GM23338 (cell line): ENCODE measurements at regions not wholly inside any gene's neighbourhood (a gene's known extent, or its start where the extent isn't known, plus 50 kb on each side); places are given as distances from the start of the nearest gene placed in this dataset.

Source experiments
- ATAC-seq: fragments of 200-7000 bp; cut with Tn5 transposase; 3 replicates; pipeline ENCODE4 v1.9.1; 2020
- DNase-seq: peaks from one replicate; pipeline ENCODE4 v3.0.0-alpha.2; 2015; ENCODE audit warnings: low spot score
- H2AFZ ChIP-seq: fragments of 200-600 bp; sonication (generic); 2 replicates; pipeline ENCODE4 v1.8.0; 2016; ENCODE audit warnings: antibody characterized with exemption, mild to moderate bottlenecking, moderate library complexity
- H3F3A ChIP-seq: fragments of 200-600 bp; sonication (generic); replicated peaks from 2 replicates; pipeline ENCODE4 v1.8.0; 2017; ENCODE audit warnings: antibody characterized with exemption, mixed run types, low read depth
- H3K27ac ChIP-seq: fragments of 200-600 bp; sonication (generic); 2 replicates; pipeline ENCODE4 v1.6.1; 2016; ENCODE audit warnings: low read depth
- H3K27me3 ChIP-seq: fragments of 200-600 bp; sonication (generic); 2 replicates; pipeline ENCODE4 v1.8.0; 2016; ENCODE audit warnings: mild to moderate bottlenecking, mixed run types, moderate library complexity; ENCODE audit not compliant: insufficient read depth
- H3K36me3 ChIP-seq: fragments of 200-600 bp; sonication (generic); 2 replicates; pipeline ENCODE4 v1.8.0; 2016; ENCODE audit warnings: mild to moderate bottlenecking; ENCODE audit not compliant: insufficient read depth
- H3K4me1 ChIP-seq: fragments of 200-600 bp; sonication (generic); 2 replicates; pipeline ENCODE4 v1.8.0; 2016; ENCODE audit warnings: mild to moderate bottlenecking, moderate library complexity; ENCODE audit not compliant: insufficient read depth
- H3K4me2 ChIP-seq: fragments of 200-600 bp; sonication (generic); 2 replicates; pipeline ENCODE4 v1.7.1; 2017; ENCODE audit warnings: mixed run types
- H3K4me3 ChIP-seq: fragments of 200-600 bp; sonication (generic); 2 replicates; pipeline ENCODE4 v1.6.1; 2016; ENCODE audit warnings: mixed run types
- H3K79me2 ChIP-seq: fragments of 200-600 bp; sonication (generic); replicated peaks from 2 replicates; pipeline ENCODE4 v1.8.0; 2017; ENCODE audit warnings: mild to moderate bottlenecking; ENCODE audit not compliant: insufficient read depth
- H3K9me2 ChIP-seq: fragments of 200-600 bp; sonication (generic); 2 replicates; pipeline ENCODE4 v1.8.0; 2017; ENCODE audit not compliant: insufficient read depth
- H4K20me1 ChIP-seq: fragments of 200-600 bp; sonication (generic); replicated peaks from 2 replicates; pipeline ENCODE4 v1.8.0; 2017; ENCODE audit warnings: mild to moderate bottlenecking; ENCODE audit not compliant: insufficient read depth
- H3K27ac Mint-ChIP-seq: 2 replicates; pipeline ENCODE4 v1.8.0; 2020; ENCODE audit warnings: inconsistent platforms, mild to moderate bottlenecking, moderate library complexity, mixed read lengths
- H3K27me3 Mint-ChIP-seq: 3 replicates; pipeline ENCODE4 v1.8.0; 2022; ENCODE audit warnings: low read depth, mild to moderate bottlenecking, moderate library complexity, mixed read lengths, inconsistent platforms; ENCODE audit not compliant: insufficient read depth, poor library complexity
- H3K36me3 Mint-ChIP-seq: 3 replicates; pipeline ENCODE4 v1.8.0; 2021; ENCODE audit warnings: low read depth, mild to moderate bottlenecking, inconsistent platforms, moderate library complexity, mixed read lengths
- H3K4me1 Mint-ChIP-seq: 3 replicates; pipeline ENCODE4 v1.8.0; 2020; ENCODE audit warnings: mild to moderate bottlenecking, inconsistent platforms, mixed read lengths
- H3K4me3 Mint-ChIP-seq: 3 replicates; pipeline ENCODE4 v1.8.0; 2021; ENCODE audit warnings: moderate library complexity, mild to moderate bottlenecking, inconsistent platforms, mixed read lengths
- H3K9me3 Mint-ChIP-seq: 3 replicates; pipeline ENCODE4 v1.8.0; 2020; ENCODE audit warnings: moderate library complexity, mild to moderate bottlenecking, inconsistent platforms, mixed read lengths
- CREB1 ChIP-seq: fragments of 250-450 bp; sonication (Bioruptor Pico); IDR thresholded peaks from 2 replicates; pipeline ENCODE4 v1.5.0; 2020; ENCODE audit warnings: low read depth, mild to moderate bottlenecking, moderate library complexity
- EZH2 ChIP-seq: fragments of 200-600 bp; sonication (generic); IDR thresholded peaks from one replicate; pipeline ENCODE4 v1.8.0; 2017; ENCODE audit warnings: antibody characterized with exemption, mild to moderate bottlenecking, low read depth; ENCODE audit not compliant: unreplicated experiment
- EZH2phosphoT487 ChIP-seq: fragments of 200-600 bp; sonication (generic); IDR thresholded peaks from one replicate; pipeline ENCODE4 v1.8.1; 2018; ENCODE audit warnings: antibody characterized with exemption; ENCODE audit not compliant: unreplicated experiment
- JUNB ChIP-seq: IDR thresholded peaks from one replicate; pipeline ENCODE4 v1.6.1; 2016; ENCODE audit warnings: antibody characterized with exemption; ENCODE audit not compliant: unreplicated experiment
- NANOG ChIP-seq: IDR thresholded peaks from 2 replicates; pipeline ENCODE4 v1.6.1; 2016; ENCODE audit warnings: antibody characterized with exemption, borderline replicate concordance
- POLR2AphosphoS5 ChIP-seq: IDR thresholded peaks from 2 replicates; pipeline ENCODE4 v1.6.1; 2016; ENCODE audit warnings: antibody characterized with exemption, low read depth
- STAT1 ChIP-seq: IDR thresholded peaks from one replicate; pipeline ENCODE4 v1.6.1; 2016; ENCODE audit warnings: antibody characterized with exemption; ENCODE audit not compliant: unreplicated experiment
- ZNF114 ChIP-seq: fragments of 250-450 bp; sonication (Bioruptor Pico); IDR thresholded peaks from 2 replicates; pipeline ENCODE4 v1.5.0; 2020; ENCODE audit warnings: mild to moderate bottlenecking, moderate library complexity
- ZNF331 ChIP-seq: fragments of 250-450 bp; sonication (Bioruptor Pico); IDR thresholded peaks from 2 replicates; pipeline ENCODE4 v1.5.0; 2020; ENCODE audit warnings: low read depth, mild to moderate bottlenecking, moderate library complexity
- TF ChIP-seq, protein P1 (sequence below): fragments of 250-450 bp; sonication (Bioruptor Pico); IDR thresholded peaks from 2 replicates; pipeline ENCODE4 v1.5.0; 2020; ENCODE audit warnings: mild to moderate bottlenecking, moderate library complexity
- TF ChIP-seq, protein P2 (sequence below), 2 experiments: fragments of 200-600 bp in 1 of 2; sonication (generic) in 1 of 2; conservative IDR thresholded peaks; 2 replicates each; pipeline versions ENCODE4 v1.5.1 to v1.6.1; 2016 to 2017; ENCODE audit warnings: antibody characterized with exemption in 2 of 2, low read depth in 2 of 2, mild to moderate bottlenecking in 2 of 2, moderate library complexity in 1 of 2
- TF ChIP-seq, protein P3 (sequence below): IDR thresholded peaks from one replicate; pipeline ENCODE4 v1.6.1; 2018; ENCODE audit warnings: antibody characterized with exemption; ENCODE audit not compliant: unreplicated experiment
- TF ChIP-seq, protein P4 (sequence below): IDR thresholded peaks from 2 replicates; pipeline ENCODE4 v1.6.1; 2016; ENCODE audit warnings: antibody characterized with exemption

DNA sequence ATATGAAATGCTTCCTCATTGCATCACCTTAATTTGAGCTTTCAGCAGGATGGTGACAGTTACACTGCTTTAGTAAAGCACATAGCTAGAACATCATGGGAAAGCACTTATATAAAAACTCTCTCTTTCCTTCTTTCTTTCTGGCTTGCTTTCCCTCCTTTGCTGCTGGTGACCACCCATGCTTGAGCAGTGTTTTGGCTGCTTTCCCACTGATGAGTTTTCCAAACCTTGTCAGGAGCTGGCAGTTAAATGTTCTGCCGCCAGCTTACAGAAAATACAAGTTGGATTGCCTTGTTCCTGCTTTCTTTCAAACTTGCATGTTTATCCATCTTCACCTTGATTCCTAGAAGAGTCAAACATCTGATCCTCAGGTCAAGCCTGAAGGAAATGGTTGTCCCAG, 323.9 kb downstream of the FOXA2 start:
- no peak for ATAC-seq
- Mint-ChIP-seq H3K9me3 (no peaks in the 10 kb centered on the region), H3K4me1 (no peaks in the 10 kb centered on the region), H3K36me3 (no peaks in the 10 kb centered on the region), H3K27me3 (peaks cover 2% of the 10 kb centered on the region), H3K27ac (no peak overlapping the region), H3K4me3 (no peak overlapping the region)
- Histone ChIP-seq H3K36me3 (no peaks in the 10 kb centered on the region), H2AFZ (no peak overlapping the region), H3K4me1 (no peaks in the 10 kb centered on the region), H3K4me3 (no peak overlapping the region), H3K27ac (no peak overlapping the region), H3K9me2 (no peaks in the 10 kb centered on the region), H3K27me3 (no peaks in the 10 kb centered on the region), H4K20me1 (no peaks in the 10 kb centered on the region), H3K4me2 (no peak overlapping the region), H3K79me2 (no peaks in the 10 kb centered on the region), H3F3A (no peaks in the 10 kb centered on the region)
- TF ChIP-seq JUNB: no peak
- no peak for TF ChIP-seq ZNF331 (CRISPR knock-in tag)
- no peak for TF ChIP-seq CREB1 (CRISPR knock-in tag)
- no peak for TF ChIP-seq NANOG
- TF ChIP-seq, protein P1, sequence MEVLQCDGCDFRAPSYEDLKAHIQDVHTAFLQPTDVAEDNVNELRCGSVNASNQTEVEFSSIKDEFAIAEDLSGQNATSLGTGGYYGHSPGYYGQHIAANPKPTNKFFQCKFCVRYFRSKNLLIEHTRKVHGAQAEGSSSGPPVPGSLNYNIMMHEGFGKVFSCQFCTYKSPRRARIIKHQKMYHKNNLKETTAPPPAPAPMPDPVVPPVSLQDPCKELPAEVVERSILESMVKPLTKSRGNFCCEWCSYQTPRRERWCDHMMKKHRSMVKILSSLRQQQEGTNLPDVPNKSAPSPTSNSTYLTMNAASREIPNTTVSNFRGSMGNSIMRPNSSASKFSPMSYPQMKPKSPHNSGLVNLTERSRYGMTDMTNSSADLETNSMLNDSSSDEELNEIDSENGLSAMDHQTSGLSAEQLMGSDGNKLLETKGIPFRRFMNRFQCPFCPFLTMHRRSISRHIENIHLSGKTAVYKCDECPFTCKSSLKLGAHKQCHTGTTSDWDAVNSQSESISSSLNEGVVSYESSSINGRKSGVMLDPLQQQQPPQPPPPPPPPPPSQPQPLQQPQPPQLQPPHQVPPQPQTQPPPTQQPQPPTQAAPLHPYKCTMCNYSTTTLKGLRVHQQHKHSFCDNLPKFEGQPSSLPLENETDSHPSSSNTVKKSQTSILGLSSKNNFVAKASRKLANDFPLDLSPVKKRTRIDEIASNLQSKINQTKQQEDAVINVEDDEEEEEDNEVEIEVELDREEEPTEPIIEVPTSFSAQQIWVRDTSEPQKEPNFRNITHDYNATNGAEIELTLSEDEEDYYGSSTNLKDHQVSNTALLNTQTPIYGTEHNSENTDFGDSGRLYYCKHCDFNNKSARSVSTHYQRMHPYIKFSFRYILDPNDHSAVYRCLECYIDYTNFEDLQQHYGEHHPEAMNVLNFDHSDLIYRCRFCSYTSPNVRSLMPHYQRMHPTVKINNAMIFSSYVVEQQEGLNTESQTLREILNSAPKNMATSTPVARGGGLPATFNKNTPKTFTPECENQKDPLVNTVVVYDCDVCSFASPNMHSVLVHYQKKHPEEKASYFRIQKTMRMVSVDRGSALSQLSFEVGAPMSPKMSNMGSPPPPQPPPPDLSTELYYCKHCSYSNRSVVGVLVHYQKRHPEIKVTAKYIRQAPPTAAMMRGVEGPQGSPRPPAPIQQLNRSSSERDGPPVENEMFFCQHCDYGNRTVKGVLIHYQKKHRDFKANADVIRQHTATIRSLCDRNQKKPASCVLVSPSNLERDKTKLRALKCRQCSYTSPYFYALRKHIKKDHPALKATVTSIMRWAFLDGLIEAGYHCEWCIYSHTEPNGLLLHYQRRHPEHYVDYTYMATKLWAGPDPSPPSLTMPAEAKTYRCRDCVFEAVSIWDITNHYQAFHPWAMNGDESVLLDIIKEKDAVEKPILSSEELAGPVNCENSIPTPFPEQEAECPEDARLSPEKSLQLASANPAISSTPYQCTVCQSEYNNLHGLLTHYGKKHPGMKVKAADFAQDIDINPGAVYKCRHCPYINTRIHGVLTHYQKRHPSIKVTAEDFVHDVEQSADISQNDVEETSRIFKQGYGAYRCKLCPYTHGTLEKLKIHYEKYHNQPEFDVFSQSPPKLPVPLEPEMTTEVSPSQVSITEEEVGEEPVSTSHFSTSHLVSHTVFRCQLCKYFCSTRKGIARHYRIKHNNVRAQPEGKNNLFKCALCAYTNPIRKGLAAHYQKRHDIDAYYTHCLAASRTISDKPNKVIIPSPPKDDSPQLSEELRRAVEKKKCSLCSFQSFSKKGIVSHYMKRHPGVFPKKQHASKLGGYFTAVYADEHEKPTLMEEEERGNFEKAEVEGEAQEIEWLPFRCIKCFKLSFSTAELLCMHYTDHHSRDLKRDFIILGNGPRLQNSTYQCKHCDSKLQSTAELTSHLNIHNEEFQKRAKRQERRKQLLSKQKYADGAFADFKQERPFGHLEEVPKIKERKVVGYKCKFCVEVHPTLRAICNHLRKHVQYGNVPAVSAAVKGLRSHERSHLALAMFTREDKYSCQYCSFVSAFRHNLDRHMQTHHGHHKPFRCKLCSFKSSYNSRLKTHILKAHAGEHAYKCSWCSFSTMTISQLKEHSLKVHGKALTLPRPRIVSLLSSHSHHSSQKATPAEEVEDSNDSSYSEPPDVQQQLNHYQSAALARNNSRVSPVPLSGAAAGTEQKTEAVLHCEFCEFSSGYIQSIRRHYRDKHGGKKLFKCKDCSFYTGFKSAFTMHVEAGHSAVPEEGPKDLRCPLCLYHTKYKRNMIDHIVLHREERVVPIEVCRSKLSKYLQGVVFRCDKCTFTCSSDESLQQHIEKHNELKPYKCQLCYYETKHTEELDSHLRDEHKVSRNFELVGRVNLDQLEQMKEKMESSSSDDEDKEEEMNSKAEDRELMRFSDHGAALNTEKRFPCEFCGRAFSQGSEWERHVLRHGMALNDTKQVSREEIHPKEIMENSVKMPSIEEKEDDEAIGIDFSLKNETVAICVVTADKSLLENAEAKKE (CRISPR knock-in tag): no peak
- TF ChIP-seq ZNF114 (CRISPR knock-in tag): no peak
- TF ChIP-seq EZH2phosphoT487: no peak
- TF ChIP-seq, protein P2, sequence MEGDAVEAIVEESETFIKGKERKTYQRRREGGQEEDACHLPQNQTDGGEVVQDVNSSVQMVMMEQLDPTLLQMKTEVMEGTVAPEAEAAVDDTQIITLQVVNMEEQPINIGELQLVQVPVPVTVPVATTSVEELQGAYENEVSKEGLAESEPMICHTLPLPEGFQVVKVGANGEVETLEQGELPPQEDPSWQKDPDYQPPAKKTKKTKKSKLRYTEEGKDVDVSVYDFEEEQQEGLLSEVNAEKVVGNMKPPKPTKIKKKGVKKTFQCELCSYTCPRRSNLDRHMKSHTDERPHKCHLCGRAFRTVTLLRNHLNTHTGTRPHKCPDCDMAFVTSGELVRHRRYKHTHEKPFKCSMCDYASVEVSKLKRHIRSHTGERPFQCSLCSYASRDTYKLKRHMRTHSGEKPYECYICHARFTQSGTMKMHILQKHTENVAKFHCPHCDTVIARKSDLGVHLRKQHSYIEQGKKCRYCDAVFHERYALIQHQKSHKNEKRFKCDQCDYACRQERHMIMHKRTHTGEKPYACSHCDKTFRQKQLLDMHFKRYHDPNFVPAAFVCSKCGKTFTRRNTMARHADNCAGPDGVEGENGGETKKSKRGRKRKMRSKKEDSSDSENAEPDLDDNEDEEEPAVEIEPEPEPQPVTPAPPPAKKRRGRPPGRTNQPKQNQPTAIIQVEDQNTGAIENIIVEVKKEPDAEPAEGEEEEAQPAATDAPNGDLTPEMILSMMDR (conservative IDR thresholded peaks at IDR 0.05; ENCODE audit: low read depth in 2 of 2): no peak
- TF ChIP-seq STAT1: no peak
- TF ChIP-seq, protein P3, sequence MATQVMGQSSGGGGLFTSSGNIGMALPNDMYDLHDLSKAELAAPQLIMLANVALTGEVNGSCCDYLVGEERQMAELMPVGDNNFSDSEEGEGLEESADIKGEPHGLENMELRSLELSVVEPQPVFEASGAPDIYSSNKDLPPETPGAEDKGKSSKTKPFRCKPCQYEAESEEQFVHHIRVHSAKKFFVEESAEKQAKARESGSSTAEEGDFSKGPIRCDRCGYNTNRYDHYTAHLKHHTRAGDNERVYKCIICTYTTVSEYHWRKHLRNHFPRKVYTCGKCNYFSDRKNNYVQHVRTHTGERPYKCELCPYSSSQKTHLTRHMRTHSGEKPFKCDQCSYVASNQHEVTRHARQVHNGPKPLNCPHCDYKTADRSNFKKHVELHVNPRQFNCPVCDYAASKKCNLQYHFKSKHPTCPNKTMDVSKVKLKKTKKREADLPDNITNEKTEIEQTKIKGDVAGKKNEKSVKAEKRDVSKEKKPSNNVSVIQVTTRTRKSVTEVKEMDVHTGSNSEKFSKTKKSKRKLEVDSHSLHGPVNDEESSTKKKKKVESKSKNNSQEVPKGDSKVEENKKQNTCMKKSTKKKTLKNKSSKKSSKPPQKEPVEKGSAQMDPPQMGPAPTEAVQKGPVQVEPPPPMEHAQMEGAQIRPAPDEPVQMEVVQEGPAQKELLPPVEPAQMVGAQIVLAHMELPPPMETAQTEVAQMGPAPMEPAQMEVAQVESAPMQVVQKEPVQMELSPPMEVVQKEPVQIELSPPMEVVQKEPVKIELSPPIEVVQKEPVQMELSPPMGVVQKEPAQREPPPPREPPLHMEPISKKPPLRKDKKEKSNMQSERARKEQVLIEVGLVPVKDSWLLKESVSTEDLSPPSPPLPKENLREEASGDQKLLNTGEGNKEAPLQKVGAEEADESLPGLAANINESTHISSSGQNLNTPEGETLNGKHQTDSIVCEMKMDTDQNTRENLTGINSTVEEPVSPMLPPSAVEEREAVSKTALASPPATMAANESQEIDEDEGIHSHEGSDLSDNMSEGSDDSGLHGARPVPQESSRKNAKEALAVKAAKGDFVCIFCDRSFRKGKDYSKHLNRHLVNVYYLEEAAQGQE: no peak
- no peak for TF ChIP-seq EZH2
- TF ChIP-seq, protein P4, sequence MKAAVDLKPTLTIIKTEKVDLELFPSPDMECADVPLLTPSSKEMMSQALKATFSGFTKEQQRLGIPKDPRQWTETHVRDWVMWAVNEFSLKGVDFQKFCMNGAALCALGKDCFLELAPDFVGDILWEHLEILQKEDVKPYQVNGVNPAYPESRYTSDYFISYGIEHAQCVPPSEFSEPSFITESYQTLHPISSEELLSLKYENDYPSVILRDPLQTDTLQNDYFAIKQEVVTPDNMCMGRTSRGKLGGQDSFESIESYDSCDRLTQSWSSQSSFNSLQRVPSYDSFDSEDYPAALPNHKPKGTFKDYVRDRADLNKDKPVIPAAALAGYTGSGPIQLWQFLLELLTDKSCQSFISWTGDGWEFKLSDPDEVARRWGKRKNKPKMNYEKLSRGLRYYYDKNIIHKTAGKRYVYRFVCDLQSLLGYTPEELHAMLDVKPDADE: no peak
- no peak for TF ChIP-seq POLR2AphosphoS5
- DNase-seq: no peak
